Cardiac muscle cell (in vitro differentiated cells and primary cell): ENCODE measurements at regions not wholly inside any gene's neighbourhood (a gene's known extent, or its start where the extent isn't known, plus 50 kb on each side); places are given as distances from the start of the nearest gene placed in this dataset.

Source experiments
- DNase-seq, 2 donors: peaks; one replicate each; pipeline versions ENCODE4 v3.0.0 to v3.0.0-alpha.2; 2010 to 2017; ENCODE audit warnings: low read depth in 1 of 2, low spot score in 1 of 2
- H3K27ac ChIP-seq: fragments of 200-600 bp; sonication (generic); 2 replicates; pipeline ENCODE4 v1.5.1; 2016
- H3K27me3 ChIP-seq: fragments of 200-600 bp; sonication (generic); 2 replicates; pipeline ENCODE4 v1.6.0; 2016; ENCODE audit warnings: control low read depth
- H3K36me3 ChIP-seq: fragments of 200-600 bp; sonication (generic); 2 replicates; pipeline ENCODE4 v1.5.1; 2016; ENCODE audit warnings: control low read depth
- H3K4me1 ChIP-seq: fragments of 200-600 bp; sonication (generic); 2 replicates; pipeline ENCODE4 v1.8.1; 2017; ENCODE audit warnings: low read depth, mild to moderate bottlenecking, mixed run types
- H3K4me3 ChIP-seq: fragments of 200-600 bp; sonication (generic); 2 replicates; pipeline ENCODE4 v1.5.1; 2016; ENCODE audit warnings: mild to moderate bottlenecking
- H3K9me3 ChIP-seq: fragments of 200-600 bp; sonication (generic); 2 replicates; pipeline ENCODE4 v1.5.1; 2017; ENCODE audit warnings: low read depth, mild to moderate bottlenecking, control low read depth
- CTCF ChIP-seq: IDR thresholded peaks from 2 replicates; pipeline ENCODE4 v1.5.1; 2012; ENCODE audit warnings: low read depth, mild to moderate bottlenecking, low read length

GRCh38 chr14:25136811-25137210, 86.9 kb upstream of the STXBP6 start:
- H3K9me3 ChIP-seq = no peaks in the 10 kb centered on the region
- no peak for TF ChIP-seq CTCF
- H3K4me1 ChIP-seq = no peaks in the 10 kb centered on the region
- H3K4me3 ChIP-seq = no peak overlapping the region
- H3K27me3 ChIP-seq = peaks cover 49% of the 10 kb centered on the region
- H3K36me3 ChIP-seq = no peaks in the 10 kb centered on the region
- no peak overlapping the region for H3K27ac ChIP-seq
- DNase-seq = no peak

- Histone ChIP-seq H3K27ac (no peak overlapping the region), H3K36me3 (no peaks in the 10 kb centered on the region), H3K4me1 (no peaks in the 10 kb centered on the region), H3K9me3 (no peaks in the 10 kb centered on the region), H3K4me3 (no peak overlapping the region), H3K27me3 (peaks cover 55% of the 10 kb centered on the region)
- no peak for TF ChIP-seq CTCF
- no peak for DNase-seq
These were observed 84.2 kb upstream of the STXBP6 start for GRCh38 chr14:25134184-25134583.

GRCh38 chr14:25132732-25133422, 82.9 kb upstream of the STXBP6 start:
- peak; percentile 80 for TF ChIP-seq CTCF
- Histone ChIP-seq H3K27ac (no peak overlapping the region), H3K9me3 (no peaks in the 10 kb centered on the region), H3K36me3 (no peaks in the 10 kb centered on the region), H3K27me3 (peaks cover 63% of the 10 kb centered on the region), H3K4me1 (no peaks in the 10 kb centered on the region), H3K4me3 (no peak overlapping the region)
- DNase-seq = peak; percentile 76 to 81

GRCh38 chr14:25132094-25132493, 82.1 kb upstream of the STXBP6 start:
- H3K27ac ChIP-seq = no peak overlapping the region
- TF ChIP-seq CTCF = no peak
- H3K4me1 ChIP-seq = no peaks in the 10 kb centered on the region
- peaks cover 71% of the 10 kb centered on the region for H3K27me3 ChIP-seq
- H3K36me3 ChIP-seq = no peaks in the 10 kb centered on the region
- no peaks in the 10 kb centered on the region for H3K9me3 ChIP-seq
- no peak overlapping the region for H3K4me3 ChIP-seq
- no peak for DNase-seq

GRCh38 chr14:25122843-25123242, 72.9 kb upstream of the STXBP6 start:
- DNase-seq = no peak
- H3K36me3 ChIP-seq = no peaks in the 10 kb centered on the region

More at GRCh38 chr14:25122843-25123242, 72.9 kb upstream of the STXBP6 start:
- Histone ChIP-seq H3K27ac (no peak overlapping the region), H3K4me3 (no peak overlapping the region), H3K27me3 (peaks cover 25% of the 10 kb centered on the region), H3K9me3 (no peaks in the 10 kb centered on the region), H3K4me1 (no peaks in the 10 kb centered on the region)
- TF ChIP-seq CTCF = no peak
